HG03575 (cell line): ENCODE measurements at regions not wholly inside any gene's neighbourhood (a gene's known extent, or its start where the extent isn't known, plus 50 kb on each side); places are given as distances from the start of the nearest gene placed in this dataset.

ENCODE experiments used
- ATAC-seq: cut with Tn5 transposase; IDR thresholded peaks from one replicate; pipeline ENCODE4 v1.9.1; 2021; ENCODE audit not compliant: unreplicated experiment, insufficient number of reproducible peaks, low FRiP score; ENCODE audit errors: extremely low read depth

GRCh38 chr9:8262625-8263622 lies 463.3 kb upstream of the DMAC1 start:
- ATAC-seq, result no peak

- ATAC-seq, result no peak
Measured at GRCh38 chr9:8261737-8262136, 462.2 kb upstream of the DMAC1 start.

GRCh38 chr9:8259028-8259427 lies 459.4 kb upstream of the DMAC1 start:
- no peak for ATAC-seq

- no peak for ATAC-seq
Measured at GRCh38 chr9:8256880-8257279, 457.3 kb upstream of the DMAC1 start.

- no peak for ATAC-seq
Measured at GRCh38 chr9:8255850-8256249, 456.3 kb upstream of the DMAC1 start.

- no peak for ATAC-seq
Measured at GRCh38 chr9:8254541-8254940, 455.0 kb upstream of the DMAC1 start.

- ATAC-seq, result no peak
Measured at GRCh38 chr9:8252445-8252844, 452.9 kb upstream of the DMAC1 start.

- no peak for ATAC-seq
Measured at GRCh38 chr9:8251566-8251965, 452.0 kb upstream of the DMAC1 start.

GRCh38 chr9:8244505-8245092 lies 445.0 kb upstream of the DMAC1 start:
- ATAC-seq, result no peak

- ATAC-seq, result no peak
Measured at GRCh38 chr9:8241201-8241600, 441.6 kb upstream of the DMAC1 start.

- ATAC-seq, result no peak
Measured at GRCh38 chr9:8237096-8237495, 437.5 kb upstream of the DMAC1 start.

GRCh38 chr9:8235489-8235888 lies 435.9 kb upstream of the DMAC1 start:
- ATAC-seq, result no peak

GRCh38 chr9:8234316-8234715 lies 434.7 kb upstream of the DMAC1 start:
- no peak for ATAC-seq

GRCh38 chr9:8232726-8233125 lies 433.1 kb upstream of the DMAC1 start:
- no peak for ATAC-seq

GRCh38 chr9:8229226-8229625 lies 429.6 kb upstream of the DMAC1 start:
- ATAC-seq, result no peak

GRCh38 chr9:8224381-8224801 lies 424.8 kb upstream of the DMAC1 start:
- no peak for ATAC-seq

GRCh38 chr9:8223861-8224260 lies 424.3 kb upstream of the DMAC1 start:
- ATAC-seq, result no peak

- no peak for ATAC-seq
Measured at GRCh38 chr9:8221462-8221861, 421.9 kb upstream of the DMAC1 start.

GRCh38 chr9:8208465-8208864 lies 408.9 kb upstream of the DMAC1 start:
- no peak for ATAC-seq

- ATAC-seq, result no peak
Measured at GRCh38 chr9:8207596-8207995, 408.0 kb upstream of the DMAC1 start.
